Natural killer cell (primary cell): ENCODE measurements at regions not wholly inside any gene's neighbourhood (a gene's known extent, or its start where the extent isn't known, plus 50 kb on each side); places are given as distances from the start of the nearest gene placed in this dataset.
A peak's percentile ranks its signal among the peaks of the same experiment; 100 is the strongest.

ENCODE experiments used
- ATAC-seq, 3 donors: fragments of 150-1000 bp in 2 of 3; fragments of 200-7000 bp in 1 of 3; cut with Tn5 transposase; 1 replicate in 1 of 3; 2 replicates in 2 of 3; pipeline ENCODE4 v1.10.0; 2021; ENCODE audit warnings: mild to moderate bottlenecking in 2 of 3, moderate library complexity in 2 of 3
- DNase-seq, 2 donors: peaks; one replicate each; pipeline versions ENCODE4 v3.0.0 to v3.0.0-alpha.2; 2013 to 2021; ENCODE audit warnings: mixed read lengths in 1 of 2
- H3K27ac ChIP-seq: one replicate; pipeline ENCODE4 v1.5.1; 2013; ENCODE audit warnings: mild to moderate bottlenecking, low read length
- H3K27me3 ChIP-seq: one replicate; pipeline ENCODE4 v1.6.1; 2013; ENCODE audit warnings: low read length; ENCODE audit not compliant: control insufficient read depth, insufficient read depth
- H3K36me3 ChIP-seq: one replicate; pipeline ENCODE4 v1.6.1; 2013; ENCODE audit warnings: low read length; ENCODE audit not compliant: control insufficient read depth, insufficient read depth
- H3K4me1 ChIP-seq: one replicate; pipeline ENCODE4 v1.6.1; 2013; ENCODE audit warnings: low read length; ENCODE audit not compliant: control insufficient read depth, insufficient read depth
- H3K4me3 ChIP-seq: one replicate; pipeline ENCODE4 v1.5.1; 2013; ENCODE audit warnings: low read length
- H3K9me3 ChIP-seq: one replicate; pipeline ENCODE4 v1.6.1; 2013; ENCODE audit warnings: low read length; ENCODE audit not compliant: control insufficient read depth, insufficient read depth
- H3K27ac Mint-ChIP-seq, 2 donors: one replicate each; pipeline ENCODE4 v1.8.0; 2022; ENCODE audit warnings: mild to moderate bottlenecking in 2 of 2, mixed read lengths in 2 of 2, moderate library complexity in 1 of 2
- H3K27me3 Mint-ChIP-seq, 2 donors: one replicate each; pipeline ENCODE4 v1.8.0; 2022; ENCODE audit warnings: low read depth in 2 of 2, mixed read lengths in 2 of 2
- H3K36me3 Mint-ChIP-seq: one replicate; pipeline ENCODE4 v1.8.0; 2022; ENCODE audit warnings: mixed read lengths
- H3K4me1 Mint-ChIP-seq, 2 donors: one replicate each; pipeline ENCODE4 v1.8.0; 2022; ENCODE audit warnings: mixed read lengths in 2 of 2
- H3K4me3 Mint-ChIP-seq: one replicate; pipeline ENCODE4 v1.8.0; 2022; ENCODE audit warnings: mild to moderate bottlenecking, moderate library complexity, mixed read lengths
- H3K9me3 Mint-ChIP-seq, 2 donors: one replicate each; pipeline ENCODE4 v1.8.0; 2022; ENCODE audit warnings: mixed read lengths in 2 of 2
- CTCF ChIP-seq: fragments of 200-600 bp; IDR thresholded peaks from one replicate; pipeline ENCODE4 v1.8.0; 2022; ENCODE audit warnings: antibody characterized with exemption
- WGBS: methylation state at CpG from one replicate; pipeline ENCODE4 v1.1.7; 2013; ENCODE audit warnings: missing lambda C conversion rate; ENCODE audit not compliant: insufficient coverage; 5-methylcytosine and 5-hydroxymethylcytosine counted together
- intact Hi-C: fragments of 100-400 bp; cut with micrococcal nuclease; formaldehyde crosslinking; loops from one replicate; pipeline ENCODE4 v1.14.2; 2022

- Mint-ChIP-seq H3K36me3 (no peaks in the 10 kb centered on the region), H3K27me3 (no peaks in the 10 kb centered on the region), H3K27ac (no peak overlapping the region), H3K4me3 (no peak overlapping the region), H3K4me1 (no peaks in the 10 kb centered on the region), H3K9me3 (no peaks in the 10 kb centered on the region)
- DNase-seq (peak in 1 of 2 donors; percentile 19), ATAC-seq (no peak)
- Histone ChIP-seq H3K36me3 (no peaks in the 10 kb centered on the region), H3K4me3 (no peak overlapping the region), H3K27ac (no peak overlapping the region), H3K4me1 (no peaks in the 10 kb centered on the region), H3K27me3 (no peaks in the 10 kb centered on the region), H3K9me3 (no peaks in the 10 kb centered on the region)
- no peak for TF ChIP-seq CTCF
- WGBS: no CpG with 5 or more reads among the region's 2 CpGs
- intact Hi-C loops: no loop called here
These were observed 628.8 kb upstream of the MAN1A1 start for GRCh38 chr6:119978274-119978889.

DNA sequence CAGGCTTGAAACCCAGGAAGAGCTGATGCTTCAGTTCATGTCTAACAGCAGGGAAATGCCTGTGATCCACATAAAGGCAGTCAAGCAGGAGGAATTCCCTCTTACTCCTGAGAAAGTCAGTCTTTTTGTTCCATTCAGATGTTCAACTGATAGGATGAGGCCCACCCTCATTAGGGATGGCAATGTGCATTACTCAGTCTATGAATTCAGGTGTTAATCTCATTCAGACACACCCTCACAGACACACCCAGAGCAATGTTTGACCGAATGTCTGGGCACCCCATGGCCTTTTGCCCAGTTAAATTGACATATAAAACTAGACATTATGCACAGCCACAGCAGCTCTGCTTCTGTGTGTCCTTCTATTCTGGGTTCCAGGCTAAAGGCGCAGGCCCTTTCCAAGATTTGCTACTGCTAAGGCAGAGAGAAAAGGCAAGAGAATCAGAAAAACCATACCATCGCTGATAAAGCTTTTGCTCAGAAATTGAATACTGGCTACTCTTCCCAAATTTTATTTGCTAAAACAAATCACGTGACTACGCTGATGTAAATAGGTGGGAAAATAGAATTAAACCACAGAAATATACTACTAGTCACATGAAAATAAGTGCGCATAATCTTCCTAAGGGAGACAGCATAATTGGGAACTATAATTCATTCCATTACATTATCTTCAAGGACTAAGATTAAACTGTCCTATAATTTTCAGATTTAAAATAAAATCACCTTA is 625.0 kb upstream of the MAN1A1 start:
- ATAC-seq: no peak
- Histone ChIP-seq H3K9me3 (no peaks in the 10 kb centered on the region), H3K4me1 (no peaks in the 10 kb centered on the region), H3K4me3 (no peak overlapping the region), H3K27ac (no peak overlapping the region), H3K27me3 (no peaks in the 10 kb centered on the region), H3K36me3 (no peaks in the 10 kb centered on the region)
- TF ChIP-seq CTCF: no peak
- 96% methylated on average over 3 of the region's 6 CpGs for WGBS
- Mint-ChIP-seq H3K36me3 (no peaks in the 10 kb centered on the region), H3K4me1 (no peaks in the 10 kb centered on the region), H3K4me3 (no peak overlapping the region), H3K27me3 (no peaks in the 10 kb centered on the region), H3K9me3 (no peaks in the 10 kb centered on the region), H3K27ac (no peak overlapping the region)
- intact Hi-C loops: no loop called here
- no peak for DNase-seq

GRCh38 chr6:119966484-119966883 is 616.9 kb upstream of the MAN1A1 start:
- Mint-ChIP-seq H3K27me3 (no peaks in the 10 kb centered on the region), H3K27ac (no peak overlapping the region), H3K4me3 (no peak overlapping the region), H3K36me3 (no peaks in the 10 kb centered on the region), H3K4me1 (no peaks in the 10 kb centered on the region), H3K9me3 (peaks cover 2 to 3% of the 10 kb centered on the region in 2 donors)
- H3K4me3 ChIP-seq: no peak overlapping the region
- H3K36me3 ChIP-seq: no peaks in the 10 kb centered on the region
- TF ChIP-seq CTCF: no peak
- ATAC-seq: no peak
- H3K27ac ChIP-seq: no peak overlapping the region
- intact Hi-C loops: no loop called here
- no peaks in the 10 kb centered on the region for H3K27me3 ChIP-seq
- peak in 1 of 2 donors; percentile 3 for DNase-seq
- 92% methylated on average over 6 of the region's 8 CpGs for WGBS
- no peaks in the 10 kb centered on the region for H3K9me3 ChIP-seq
- H3K4me1 ChIP-seq: no peaks in the 10 kb centered on the region
